ENCODE measurements at regions not wholly inside any gene's neighbourhood (a gene's known extent, or its start where the extent isn't known, plus 50 kb on each side); places are given as distances from the start of the nearest gene placed in this dataset.
"Not testable (repeated sequence)": the region's sequence is repeated elsewhere in the genome, so short reads cannot be mapped to it uniquely, and the experiment has no call there.

DNA sequence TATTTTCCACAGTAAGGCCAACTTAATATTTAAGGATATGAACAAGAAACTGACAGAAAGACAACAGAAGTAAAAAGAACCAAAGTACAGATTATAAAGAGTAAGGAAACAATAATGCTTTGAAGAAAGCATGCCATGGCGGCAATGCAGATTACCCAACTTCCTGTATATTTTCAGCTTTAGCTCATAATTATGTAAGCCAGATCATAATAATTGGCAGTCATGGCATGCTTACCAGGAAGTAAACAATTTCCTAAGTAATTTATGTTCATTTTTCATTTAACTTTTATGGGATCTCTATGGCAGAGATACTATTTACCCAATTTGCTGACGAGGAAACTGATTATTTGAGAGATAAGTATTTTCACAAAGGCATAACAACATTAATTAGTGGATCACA is 988.7 kb downstream of the HACE1 start:
- no peak for DNase-seq

DNA sequence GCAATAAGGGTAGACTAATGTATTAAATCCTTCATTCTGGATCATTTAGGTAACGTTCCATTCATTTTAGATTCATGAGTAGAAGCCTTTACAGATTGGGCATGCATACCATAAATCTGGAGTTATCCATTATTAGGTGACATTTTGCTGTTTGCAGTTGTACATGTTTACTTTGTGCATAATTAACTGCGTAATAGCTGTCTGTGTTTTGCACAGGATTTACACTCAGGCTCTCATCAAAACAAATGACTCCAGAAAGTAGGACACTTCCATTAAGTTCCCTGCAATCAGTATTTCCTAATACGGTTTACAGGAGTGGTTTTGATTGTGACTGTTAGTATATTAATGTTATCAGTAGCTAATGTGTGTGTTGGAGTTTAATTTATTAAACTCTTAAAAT is 997.4 kb downstream of the HACE1 start:
- DNase-seq = no peak

- DNase-seq = no peak
Observed at GRCh38 chr6:103858003-103858402, 1001.7 kb downstream of the HACE1 start.

DNA sequence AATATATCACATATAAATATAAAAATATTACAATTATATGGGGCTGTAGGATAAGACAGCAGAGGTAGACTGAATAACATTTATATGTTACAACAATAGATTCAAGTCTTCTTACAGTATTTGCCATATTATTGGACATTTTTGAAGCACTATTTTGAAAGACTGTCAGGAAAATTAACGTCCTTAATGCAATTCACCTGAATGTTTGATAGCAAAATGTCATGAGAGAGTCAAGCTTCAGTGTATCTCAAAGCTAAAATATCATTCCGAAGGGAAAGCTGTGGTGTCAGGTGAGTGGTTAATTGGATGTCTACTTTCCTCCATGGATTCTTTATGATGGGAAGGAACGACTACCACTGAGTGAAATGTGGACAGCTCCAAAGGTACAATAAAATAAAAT is 1004.0 kb downstream of the HACE1 start:
- DNase-seq = no peak

DNA sequence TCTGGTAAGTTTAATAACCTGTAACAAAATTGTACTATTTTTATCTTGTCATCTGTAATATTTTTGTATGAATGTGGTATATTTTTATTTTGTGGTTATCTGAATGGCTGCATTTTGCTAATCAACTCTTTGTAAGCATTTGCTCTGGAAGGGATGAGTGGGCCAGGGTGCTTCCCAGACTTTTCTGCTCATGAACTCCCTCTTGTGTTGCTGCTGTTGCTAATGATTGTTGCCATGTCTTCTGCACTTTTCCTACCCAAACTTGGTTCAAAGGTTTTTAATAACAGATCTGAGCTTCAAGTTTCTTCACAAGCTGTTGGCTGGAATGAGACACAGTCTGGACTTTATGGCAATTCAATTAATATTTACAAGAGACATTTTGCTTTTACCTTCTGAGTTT is 1005.7 kb downstream of the HACE1 start:
- no peak for DNase-seq

DNA sequence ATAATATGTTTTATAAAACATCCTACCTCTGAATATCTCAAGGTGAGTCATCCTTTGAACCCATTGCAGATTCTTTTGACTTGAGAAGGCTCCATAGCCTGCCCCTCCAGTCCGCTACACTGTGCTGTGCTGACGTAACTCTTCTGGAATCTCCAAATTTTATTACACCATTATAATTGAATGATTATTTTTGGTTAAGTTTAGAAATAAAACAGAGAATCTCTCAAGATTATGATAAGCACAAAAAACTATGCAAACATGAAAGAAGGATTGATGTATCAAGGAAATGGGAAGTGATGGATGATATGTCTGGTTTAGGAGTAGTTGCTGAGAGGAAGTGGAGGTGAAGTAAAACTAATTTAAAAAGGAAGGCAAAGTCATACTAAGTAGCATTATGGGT is 1021.3 kb downstream of the HACE1 start:
- DNase-seq = no peak

GRCh38 chr6:103826209-103826608 is 1033.5 kb downstream of the HACE1 start:
- no peak for DNase-seq

DNA sequence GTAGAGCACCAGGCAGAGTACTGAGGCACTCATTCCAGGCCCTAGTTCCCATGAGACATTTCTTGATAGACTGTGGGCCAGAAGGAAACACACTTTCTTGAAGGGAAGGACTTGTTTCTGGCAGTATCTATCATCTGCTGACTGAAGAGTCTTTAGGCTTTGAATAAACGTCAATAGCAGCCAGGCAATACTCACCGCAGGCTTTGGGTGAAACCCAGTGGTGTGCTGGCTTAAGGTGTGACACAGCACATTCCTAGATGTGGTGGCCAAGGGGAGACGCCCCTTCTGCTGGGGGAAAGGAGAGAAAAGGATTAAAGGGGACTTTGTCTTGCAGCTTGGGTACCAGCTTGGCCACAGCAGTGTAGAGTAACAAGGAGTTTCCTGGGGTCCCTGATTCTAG is 1039.6 kb downstream of the HACE1 start:
- DNase-seq = no peak

GRCh38 chr6:103819509-103819908 is 1040.2 kb downstream of the HACE1 start:
- no peak for DNase-seq

DNA sequence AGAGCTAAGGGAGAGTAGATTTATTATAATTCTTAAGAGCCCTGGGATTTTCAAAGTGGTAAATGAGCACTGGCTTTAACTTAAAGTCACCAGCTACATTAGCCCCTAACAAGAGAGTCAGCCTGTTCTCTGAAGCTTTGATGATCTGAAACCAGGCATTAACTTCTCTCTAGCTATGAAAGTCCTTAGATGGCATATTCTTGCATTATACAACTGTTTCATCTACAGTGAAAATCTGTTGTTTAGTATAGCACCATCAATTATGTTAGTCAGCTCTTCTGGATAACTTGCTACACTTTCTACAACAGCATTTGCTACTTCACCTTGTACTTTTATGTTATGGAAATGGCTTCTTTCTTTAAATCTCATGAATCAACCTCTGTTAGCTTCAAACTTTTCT is 1046.7 kb downstream of the HACE1 start:
- DNase-seq = no peak

GRCh38 chr6:103801901-103802479 is 1057.7 kb downstream of the HACE1 start:
- not testable (repeated sequence) for DNase-seq

DNA sequence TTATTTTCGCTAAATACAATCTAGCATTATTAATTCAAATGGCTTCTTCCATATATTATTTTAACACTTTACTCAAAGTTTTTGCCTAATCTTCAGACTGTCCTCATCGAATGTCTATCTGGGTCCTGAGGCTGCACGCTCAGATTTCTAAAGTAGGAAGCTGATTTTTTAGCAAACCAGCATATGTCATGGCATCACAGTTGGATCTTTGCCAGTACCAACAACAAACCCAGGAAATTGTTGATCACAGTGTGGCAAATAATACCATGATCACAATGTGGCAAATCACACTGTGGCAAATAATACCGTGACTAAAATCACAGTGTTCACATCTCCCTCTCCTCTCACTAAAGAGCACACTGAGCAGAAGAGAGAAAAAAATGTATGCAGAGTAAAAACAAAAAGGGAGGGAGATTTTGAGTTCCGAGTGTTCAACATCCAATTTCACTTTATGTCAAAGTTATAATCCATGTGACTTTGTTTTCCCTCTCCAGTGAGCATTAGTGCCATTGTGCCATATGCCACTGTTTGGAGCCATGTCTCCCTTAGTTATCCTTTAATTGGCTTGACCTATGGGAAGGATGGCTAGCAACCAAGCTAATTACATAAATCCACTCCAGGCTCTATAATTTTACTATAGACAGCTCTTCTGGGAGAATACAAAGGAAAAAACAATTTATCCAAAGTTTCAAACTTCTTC is 1059.6 kb downstream of the HACE1 start:
- no peak for DNase-seq

- DNase-seq = no peak
Observed at GRCh38 chr6:103798166-103798565, 1061.6 kb downstream of the HACE1 start.

DNA sequence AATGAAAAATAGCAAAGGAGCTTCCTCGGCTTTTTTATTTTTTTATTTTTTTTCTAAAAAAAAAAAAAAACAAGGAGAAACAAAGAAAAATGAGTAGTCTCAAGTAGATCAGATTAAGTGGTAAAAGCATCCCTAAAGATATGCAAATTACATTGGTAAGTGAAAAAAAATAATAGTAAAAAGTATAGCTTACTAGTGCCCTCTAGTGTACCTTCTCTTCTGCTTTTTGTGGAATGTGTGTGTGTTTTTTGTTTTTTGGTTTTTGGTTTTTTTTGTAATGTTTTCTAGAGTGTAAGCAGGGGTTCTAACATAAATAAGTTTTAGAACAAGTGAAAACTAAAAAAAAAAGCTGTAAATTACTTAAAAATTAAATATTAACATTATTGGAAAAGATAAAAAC is 1062.0 kb downstream of the HACE1 start:
- DNase-seq = no peak

DNA sequence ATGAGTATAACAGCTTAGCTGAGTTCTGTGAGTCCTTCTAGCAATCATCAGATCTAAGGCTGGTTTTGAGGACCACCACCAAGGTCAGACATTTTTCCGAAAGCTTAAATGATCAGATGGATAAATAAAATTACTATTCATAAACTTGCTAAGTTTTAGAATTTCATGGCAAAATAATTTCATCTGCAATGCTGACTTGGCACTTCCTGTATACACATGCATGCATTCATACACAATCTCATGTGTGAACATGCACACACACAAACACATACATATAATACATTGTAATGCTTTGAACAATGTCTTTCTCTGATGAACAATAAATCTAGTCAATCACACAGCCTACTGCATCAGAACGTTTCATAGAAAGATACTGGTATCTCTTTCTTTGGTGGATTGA is 1068.3 kb downstream of the HACE1 start:
- DNase-seq = no peak

GRCh38 chr6:103784117-103784516 is 1075.6 kb downstream of the HACE1 start:
- DNase-seq = no peak

DNA sequence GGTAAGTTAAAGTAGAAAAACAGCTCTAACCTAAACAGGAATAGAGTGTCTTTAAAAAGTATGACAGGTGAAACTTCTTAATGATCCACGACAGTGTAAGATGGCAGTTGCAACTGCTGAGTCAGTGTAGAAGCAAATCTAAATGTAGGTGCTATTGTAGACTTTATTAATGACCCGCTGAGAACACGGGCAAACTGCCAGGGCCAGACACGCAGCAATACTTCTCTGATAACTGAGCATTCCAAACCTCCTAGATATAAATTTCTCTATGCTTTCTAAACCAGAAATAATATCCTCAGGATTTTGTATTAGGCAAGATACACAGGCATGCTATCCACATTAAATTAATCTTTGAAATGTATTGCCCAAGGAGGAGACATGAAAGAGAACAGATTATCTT is 1076.4 kb downstream of the HACE1 start:
- no peak for DNase-seq

- DNase-seq = no peak
Observed at GRCh38 chr6:103769431-103769830, 1090.3 kb downstream of the HACE1 start.

- DNase-seq = no peak
Observed at GRCh38 chr6:103750603-103751002, 1109.1 kb downstream of the HACE1 start.

DNA sequence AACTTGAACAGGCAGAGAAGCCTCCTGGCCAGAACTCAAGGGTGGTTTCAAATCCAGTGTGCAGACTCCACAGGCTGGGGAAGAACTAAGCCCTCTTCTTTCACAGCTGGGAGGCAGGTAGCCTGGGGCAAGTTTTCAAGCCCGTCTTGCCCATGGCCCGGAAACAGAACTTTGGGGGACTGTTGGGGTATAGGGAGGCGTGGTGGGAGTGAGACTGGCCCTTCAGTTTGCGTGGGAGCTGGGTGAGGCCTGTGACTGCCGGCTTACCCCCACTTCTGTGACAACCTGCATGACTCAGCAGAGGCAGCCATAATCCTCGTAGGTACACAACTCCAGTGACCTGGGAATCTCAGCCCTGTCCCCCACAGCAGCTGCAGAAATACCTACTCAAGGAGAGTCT is 1125.7 kb downstream of the HACE1 start:
- DNase-seq = no peak

DNA sequence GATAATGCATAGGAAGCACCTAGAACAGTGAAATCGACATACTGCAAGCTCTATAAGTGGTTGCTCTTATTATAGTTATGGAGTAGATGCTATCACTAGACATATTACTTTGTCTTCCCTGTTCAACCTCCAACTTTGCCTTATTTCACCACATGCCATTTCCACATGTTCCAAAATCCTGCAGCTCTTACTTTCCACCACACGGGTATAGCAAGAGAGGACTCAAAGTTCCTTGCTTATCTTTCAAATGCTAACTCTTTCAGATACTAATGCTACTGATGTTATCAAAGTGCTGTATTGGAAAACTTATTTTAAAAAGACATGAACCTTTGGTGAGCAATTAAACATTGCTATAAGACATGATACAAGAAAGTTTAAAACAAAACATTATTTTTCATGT is 1130.1 kb downstream of the HACE1 start:
- DNase-seq = no peak

GRCh38 chr6:103723438-103724322 is 1136.0 kb downstream of the HACE1 start:
- no peak for DNase-seq

GRCh38 chr6:103722683-103723082 is 1137.0 kb downstream of the HACE1 start:
- no peak for DNase-seq

GRCh38 chr6:103721923-103722322 is 1137.8 kb downstream of the HACE1 start:
- no peak for DNase-seq
